ENCODE measurements at regions not wholly inside any gene's neighbourhood (a gene's known extent, or its start where the extent isn't known, plus 50 kb on each side); places are given as distances from the start of the nearest gene placed in this dataset.

DNA sequence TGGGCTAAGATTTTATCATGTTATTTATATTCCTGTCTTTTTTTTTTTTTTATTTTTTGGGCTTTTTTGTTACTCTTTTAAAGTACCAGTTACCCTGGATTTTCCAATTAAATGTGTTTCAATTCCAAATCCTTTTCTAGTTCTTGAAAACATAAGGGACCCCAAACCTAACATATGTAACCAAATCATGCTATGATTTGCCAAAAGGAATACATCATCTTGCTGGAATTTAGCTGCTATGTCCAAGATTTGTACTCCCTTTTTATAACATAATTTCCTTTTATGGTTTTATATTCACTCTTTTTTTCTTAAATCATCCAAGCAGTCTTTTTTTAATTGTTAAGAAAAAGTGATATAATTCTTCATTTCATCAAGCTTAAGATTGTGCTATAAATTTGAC lies 60.9 kb upstream of the DSEL start:
- CTCF ChIA-PET (ENCODE audit: partially characterized antibody) = interaction anchor here (0.5 to 1.2 kb wide), 2 partner anchors 13 to 36 kb away, joined by 3 read pairs; no protein-coding TSS in a partner anchor
- Histone ChIP-seq H4K5ac (ENCODE audit: insufficient read length, low read depth, low read length) (no peak overlapping the region), H3K18ac (ENCODE audit: extremely low read depth, low read length) (no peak overlapping the region), H3K4ac (replicated peaks; ENCODE audit: insufficient read length, low read depth, low read length) (no peak overlapping the region), H3K9me3 (ENCODE audit: insufficient read depth in 2 of 2, low read depth in 1 of 2, low read length in 1 of 2) (no peaks in the 10 kb centered on the region), H2AFZ (ENCODE audit: low read length) (no peak overlapping the region), H3K23ac (ENCODE audit: insufficient read length) (no peak overlapping the region), H3K23me2 (ENCODE audit: low read depth, low read length) (no peaks in the 10 kb centered on the region), H3K27ac (ENCODE audit: low read depth, low read length) (no peak overlapping the region), H3K79me2 (ENCODE audit: control insufficient read depth in 1 of 2, insufficient read depth in 2 of 2, low read length in 2 of 2) (no peaks in the 10 kb centered on the region), H3K14ac (ENCODE audit: insufficient read length) (no peak overlapping the region), H3K4me1 (replicated peaks in 1 of 4; ENCODE audit: control insufficient read depth in 3 of 4, insufficient read depth in 4 of 4, low read length in 3 of 4) (no peaks in the 10 kb centered on the region; a peak in 1 of 7 replicates), H3K27me3 (replicated peaks in 1 of 4; ENCODE audit: control insufficient read depth in 3 of 4, extremely low read depth in 1 of 4, insufficient read depth in 3 of 4, low read length in 3 of 4) (no peaks in the 10 kb centered on the region), H4K8ac (ENCODE audit: extremely low read depth, insufficient read depth, low read length) (no peak overlapping the region), H3K4me2 (ENCODE audit: insufficient read depth in 1 of 2, low read depth in 2 of 2, low read length in 2 of 2) (no peak overlapping the region), H2BK12ac (ENCODE audit: low read depth, low read length) (no peak overlapping the region), H3K79me1 (ENCODE audit: low read depth, low read length) (no peaks in the 10 kb centered on the region), H4K20me1 (replicated peaks in 1 of 2; ENCODE audit: control insufficient read depth in 1 of 2, insufficient read depth in 2 of 2, low read length in 2 of 2) (no peaks in the 10 kb centered on the region), H3K56ac (replicated peaks; ENCODE audit: insufficient read length, low read depth, low read length) (no peak overlapping the region), H3K9ac (replicated peaks in 1 of 4; ENCODE audit: extremely low read depth in 1 of 4, low read depth in 3 of 4, low read length in 3 of 4) (no peak overlapping the region), H3K36me3 (ENCODE audit: control insufficient read depth in 2 of 4, insufficient read depth in 4 of 4, low read length in 3 of 4) (no peaks in the 10 kb centered on the region; a peak in 1 of 8 replicates), H2AK5ac (ENCODE audit: low read depth, low read length) (no peak overlapping the region), H3K4me3 (ENCODE audit: extremely low read depth in 1 of 4, insufficient read depth in 2 of 4, low read depth in 3 of 4, low read length in 4 of 4) (no peak overlapping the region), H2BK5ac (ENCODE audit: low read depth, low read length) (no peak overlapping the region), H4K91ac (replicated peaks; ENCODE audit: insufficient read length, low read length) (no peak overlapping the region), H2BK120ac (replicated peaks; ENCODE audit: low read depth, low read length) (no peak overlapping the region), H2BK20ac (ENCODE audit: low read length) (no peak overlapping the region), H2BK15ac (ENCODE audit: low read length) (no peak overlapping the region)
- FAIRE-seq (no peak), DNase-seq (ENCODE audit: low read depth in 1 of 2, low spot score in 2 of 2) (no peak)
- POLR2A ChIA-PET (ENCODE audit: partially characterized antibody) = no interaction called here
- no peak for TF ChIP-seq SUZ12 (IDR thresholded peaks at IDR 0.05; ENCODE audit: low read length)
- TF ChIP-seq SIN3A (conservative IDR thresholded peaks at IDR 0.05 in 1 of 2, IDR thresholded peaks at IDR 0.05 in 1 of 2; ENCODE audit: low read depth in 1 of 2, low read length in 2 of 2) = no peak
- no peak for TF ChIP-seq POLR2A (IDR thresholded peaks at IDR 0.05; ENCODE audit: control extremely low read depth in 1 of 2, low read depth in 2 of 2, low read length in 2 of 2)
- TF ChIP-seq JUN (IDR thresholded peaks at IDR 0.05; ENCODE audit: low read depth, low read length) = no peak
- no peak for TF ChIP-seq NANOG (IDR thresholded peaks at IDR 0.05; ENCODE audit: insufficient read depth, low read depth, low read length, poor library complexity, severe bottlenecking)
- TF ChIP-seq SIRT6 (IDR thresholded peaks at IDR 0.05; ENCODE audit: low read length) = no peak
- TF ChIP-seq TCF12 (IDR thresholded peaks at IDR 0.05; ENCODE audit: low read depth, low read length) = no peak
- TF ChIP-seq CTBP2 (IDR thresholded peaks at IDR 0.05; ENCODE audit: borderline replicate concordance, insufficient read depth, insufficient read length, low read length) = no peak
- no peak for TF ChIP-seq EP300 (IDR thresholded peaks at IDR 0.05; ENCODE audit: borderline replicate concordance in 1 of 2, low read depth in 2 of 2, low read length in 2 of 2)
- no peak for TF ChIP-seq YY1 (IDR thresholded peaks at IDR 0.05; ENCODE audit: low read depth, low read length)
- TF ChIP-seq ASH2L (IDR thresholded peaks at IDR 0.05; ENCODE audit: low read length) = no peak
- no peak for TF ChIP-seq EZH2 (IDR thresholded peaks at IDR 0.05; ENCODE audit: low read depth, low read length, severe bottlenecking)
- TF ChIP-seq, protein P1, sequence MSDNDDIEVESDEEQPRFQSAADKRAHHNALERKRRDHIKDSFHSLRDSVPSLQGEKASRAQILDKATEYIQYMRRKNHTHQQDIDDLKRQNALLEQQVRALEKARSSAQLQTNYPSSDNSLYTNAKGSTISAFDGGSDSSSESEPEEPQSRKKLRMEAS (IDR thresholded peaks at IDR 0.05) = no peak
- no peak for TF ChIP-seq CREB1 (IDR thresholded peaks at IDR 0.05)
- TF ChIP-seq TAF7 (optimal IDR thresholded peaks at IDR 0.05; ENCODE audit: borderline replicate concordance, low read depth, low read length) = no peak
- TF ChIP-seq NRF1 (IDR thresholded peaks at IDR 0.05; ENCODE audit: low read depth, low read length) = no peak
- no peak for TF ChIP-seq BRCA1 (IDR thresholded peaks at IDR 0.05; ENCODE audit: low read depth, low read length)
